ENCODE measurements at regions not wholly inside any gene's neighbourhood (a gene's known extent, or its start where the extent isn't known, plus 50 kb on each side); places are given as distances from the start of the nearest gene placed in this dataset.

GRCh38 chr10:131730771-131731497, 169.9 kb upstream of the PPP2R2D start:
- no peaks in the 10 kb centered on the region for H3K4me1 ChIP-seq (ENCODE audit: insufficient read depth, low read length, poor library complexity, severe bottlenecking)
- TF ChIP-seq CTCF (conservative IDR thresholded peaks at IDR 0.05; ENCODE audit: low read depth, low read length) (no peak), EZH2 (IDR thresholded peaks at IDR 0.05; ENCODE audit: borderline replicate concordance, low read depth, low read length, poor library complexity, severe bottlenecking) (no peak)
- CTCF ChIA-PET, result no interaction called here
- no peak for DNase-seq (ENCODE audit: low spot score)
- no TSS peak for BruUV-seq (replicated peaks)
- no peak overlapping the region for H3K4me3 ChIP-seq (ENCODE audit: low read depth, low read length, poor library complexity, severe bottlenecking)
- no peaks in the 10 kb centered on the region for H3K36me3 ChIP-seq (ENCODE audit: insufficient read depth, low read length, poor library complexity, severe bottlenecking)
- no peak overlapping the region for H3K27ac ChIP-seq (ENCODE audit: low read depth, low read length, poor library complexity, severe bottlenecking)
- no peaks in the 10 kb centered on the region for H3K9me3 ChIP-seq (ENCODE audit: low read depth, low read length, poor library complexity, severe bottlenecking)
- H3K27me3 ChIP-seq (replicated peaks; ENCODE audit: insufficient read depth, low read depth, low read length, poor library complexity), result no peaks in the 10 kb centered on the region
- POLR2A ChIA-PET (ENCODE audit: low non-redundant PET), result no interaction called here
- intact Hi-C loops (cut with micrococcal nuclease; ENCODE audit: unreplicated experiment), result no loop called here

DNA sequence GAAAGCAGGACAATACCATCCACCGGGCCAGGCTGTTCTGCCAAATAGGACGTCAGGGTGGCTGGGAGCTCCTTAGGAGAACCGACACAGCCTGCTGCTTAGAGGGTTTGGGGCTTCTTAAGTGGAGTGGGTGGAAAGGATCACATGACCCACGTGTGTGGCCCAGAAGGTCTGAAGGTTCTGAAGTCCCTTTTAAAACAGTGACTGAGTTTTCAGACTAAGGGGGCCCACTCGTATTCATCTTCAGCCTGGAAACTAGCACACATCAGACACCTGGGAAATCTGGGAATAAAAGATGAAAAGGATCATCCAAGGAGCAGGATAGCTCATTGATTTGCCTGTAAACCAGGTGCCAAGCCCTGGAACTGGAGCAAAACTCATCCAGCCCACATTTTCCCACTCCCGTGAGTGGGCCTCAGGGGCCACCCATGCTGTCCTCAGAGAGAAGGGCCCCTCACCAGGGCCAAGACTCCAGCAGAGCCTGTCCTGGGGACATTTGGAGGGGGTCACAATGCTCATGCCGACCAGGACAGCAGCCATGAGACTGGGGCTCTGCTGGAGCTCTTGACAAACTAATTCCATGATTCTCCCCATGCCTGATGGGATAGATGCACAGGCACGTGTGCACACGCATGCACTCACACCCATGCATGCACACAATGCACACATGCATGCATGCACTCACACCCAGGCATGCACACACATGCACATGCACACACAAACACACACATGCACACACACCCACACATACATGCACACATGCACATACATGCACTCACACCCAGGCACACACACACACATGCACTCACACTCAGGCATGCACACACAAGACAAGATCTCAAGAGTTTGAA, 168.8 kb upstream of the PPP2R2D start:
- TF ChIP-seq CTCF (conservative IDR thresholded peaks at IDR 0.05; ENCODE audit: low read depth, low read length), result no peak
- TF ChIP-seq EZH2 (IDR thresholded peaks at IDR 0.05; ENCODE audit: borderline replicate concordance, low read depth, low read length, poor library complexity, severe bottlenecking), result no peak
- no peaks in the 10 kb centered on the region for H3K36me3 ChIP-seq (ENCODE audit: insufficient read depth, low read length, poor library complexity, severe bottlenecking)
- ChIA-PET POLR2A (ENCODE audit: low non-redundant PET) (no interaction called here), CTCF (interaction anchor here (0.6 kb wide), 1 partner anchor 881 kb away, joined by 3 read pairs; no protein-coding TSS in a partner anchor)
- H3K4me1 ChIP-seq (ENCODE audit: insufficient read depth, low read length, poor library complexity, severe bottlenecking), result no peaks in the 10 kb centered on the region
- BruUV-seq (replicated peaks), result no TSS peak
- no peak for DNase-seq (ENCODE audit: low spot score)
- no peak overlapping the region for H3K4me3 ChIP-seq (ENCODE audit: low read depth, low read length, poor library complexity, severe bottlenecking)
- no peak overlapping the region for H3K27ac ChIP-seq (ENCODE audit: low read depth, low read length, poor library complexity, severe bottlenecking)
- no peaks in the 10 kb centered on the region for H3K27me3 ChIP-seq (replicated peaks; ENCODE audit: insufficient read depth, low read depth, low read length, poor library complexity)
- H3K9me3 ChIP-seq (ENCODE audit: low read depth, low read length, poor library complexity, severe bottlenecking), result no peaks in the 10 kb centered on the region
- intact Hi-C loops (cut with micrococcal nuclease; ENCODE audit: unreplicated experiment), result no loop called here

DNA sequence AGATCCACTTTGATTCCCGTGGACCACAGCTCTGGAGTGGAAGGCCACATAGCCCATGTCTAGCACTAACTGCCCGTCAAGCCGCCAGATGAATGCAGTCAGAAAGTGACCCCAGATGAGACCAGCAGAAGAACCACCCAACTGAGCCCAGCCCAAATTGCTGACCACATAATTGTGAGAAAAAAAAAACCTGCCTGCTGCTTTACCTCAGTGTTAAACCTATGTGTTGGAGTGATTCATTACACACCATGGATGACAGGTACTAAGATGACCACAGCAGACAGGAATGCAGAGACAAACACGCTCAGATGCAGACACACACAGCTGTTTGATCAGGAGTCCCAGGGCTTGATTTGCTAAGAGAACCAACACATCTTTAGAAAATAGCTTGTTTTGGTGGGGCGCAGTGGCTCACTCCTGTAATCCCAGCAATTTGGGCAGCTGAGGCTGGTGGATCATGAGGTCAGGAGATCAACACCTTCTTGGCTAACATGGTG, 168.1 kb upstream of the PPP2R2D start:
- POLR2A ChIA-PET (ENCODE audit: low non-redundant PET), result no interaction called here
- CTCF ChIA-PET, result no interaction called here
- Histone ChIP-seq H3K27ac (ENCODE audit: low read depth, low read length, poor library complexity, severe bottlenecking) (no peak overlapping the region), H3K9me3 (ENCODE audit: low read depth, low read length, poor library complexity, severe bottlenecking) (no peaks in the 10 kb centered on the region), H3K4me1 (ENCODE audit: insufficient read depth, low read length, poor library complexity, severe bottlenecking) (no peaks in the 10 kb centered on the region), H3K36me3 (ENCODE audit: insufficient read depth, low read length, poor library complexity, severe bottlenecking) (no peaks in the 10 kb centered on the region), H3K4me3 (ENCODE audit: low read depth, low read length, poor library complexity, severe bottlenecking) (no peak overlapping the region), H3K27me3 (replicated peaks; ENCODE audit: insufficient read depth, low read depth, low read length, poor library complexity) (no peaks in the 10 kb centered on the region)
- intact Hi-C loops (cut with micrococcal nuclease; ENCODE audit: unreplicated experiment), result no loop called here
- TF ChIP-seq CTCF (conservative IDR thresholded peaks at IDR 0.05; ENCODE audit: low read depth, low read length) (no peak), EZH2 (IDR thresholded peaks at IDR 0.05; ENCODE audit: borderline replicate concordance, low read depth, low read length, poor library complexity, severe bottlenecking) (no peak)
- BruUV-seq (replicated peaks), result no TSS peak
- DNase-seq (ENCODE audit: low spot score), result no peak
